GM18907 (cell line): ENCODE measurements at regions not wholly inside any gene's neighbourhood (a gene's known extent, or its start where the extent isn't known, plus 50 kb on each side); places are given as distances from the start of the nearest gene placed in this dataset.
"Not testable (repeated sequence)": the region's sequence is repeated elsewhere in the genome, so short reads cannot be mapped to it uniquely, and the experiment has no call there.

Experiments used
- ATAC-seq: cut with Tn5 transposase; IDR thresholded peaks from one replicate; pipeline ENCODE4 v1.9.1; 2021; ENCODE audit warnings: mild to moderate bottlenecking, moderate library complexity; ENCODE audit not compliant: unreplicated experiment

- not testable (repeated sequence) for ATAC-seq
Measured at GRCh38 chr18:42378854-42379253, 423.8 kb downstream of the PIK3C3 start.

GRCh38 chr18:42381236-42381635 lies 426.2 kb downstream of the PIK3C3 start:
- ATAC-seq = not testable (repeated sequence)

- no peak for ATAC-seq
Measured at GRCh38 chr18:42392416-42392815, 437.4 kb downstream of the PIK3C3 start.

- no peak for ATAC-seq
Measured at GRCh38 chr18:42392926-42393325, 437.9 kb downstream of the PIK3C3 start.

- no peak for ATAC-seq
Measured at GRCh38 chr18:42394238-42394637, 439.2 kb downstream of the PIK3C3 start.

- ATAC-seq = no peak
Measured at GRCh38 chr18:42401131-42401673, 446.2 kb downstream of the PIK3C3 start.

GRCh38 chr18:42404151-42404550 lies 449.1 kb downstream of the PIK3C3 start:
- no peak for ATAC-seq

- no peak for ATAC-seq
Measured at GRCh38 chr18:42409005-42409404, 454.0 kb downstream of the PIK3C3 start.

GRCh38 chr18:42412281-42412680 lies 457.2 kb downstream of the PIK3C3 start:
- no peak for ATAC-seq

- no peak for ATAC-seq
Measured at GRCh38 chr18:42412896-42413295, 457.9 kb downstream of the PIK3C3 start.

GRCh38 chr18:42413870-42414269 lies 458.8 kb downstream of the PIK3C3 start:
- ATAC-seq = no peak

- no peak for ATAC-seq
Measured at GRCh38 chr18:42414756-42415454, 459.9 kb downstream of the PIK3C3 start.

GRCh38 chr18:42417189-42417588 lies 462.2 kb downstream of the PIK3C3 start:
- no peak for ATAC-seq

- ATAC-seq = no peak
Measured at GRCh38 chr18:42418121-42418520, 463.1 kb downstream of the PIK3C3 start.

GRCh38 chr18:42425025-42425424 lies 470.0 kb downstream of the PIK3C3 start:
- ATAC-seq = no peak

- no peak for ATAC-seq
Measured at GRCh38 chr18:42426496-42427015, 471.5 kb downstream of the PIK3C3 start.

- ATAC-seq = no peak
Measured at GRCh38 chr18:42429196-42429595, 474.2 kb downstream of the PIK3C3 start.

GRCh38 chr18:42436222-42436765 lies 481.3 kb downstream of the PIK3C3 start:
- no peak for ATAC-seq

- ATAC-seq = no peak
Measured at GRCh38 chr18:42437001-42437400, 482.0 kb downstream of the PIK3C3 start.

- no peak for ATAC-seq
Measured at GRCh38 chr18:42437646-42438045, 482.6 kb downstream of the PIK3C3 start.

- no peak for ATAC-seq
Measured at GRCh38 chr18:42442656-42443055, 487.6 kb downstream of the PIK3C3 start.

GRCh38 chr18:42444349-42444748 lies 489.3 kb downstream of the PIK3C3 start:
- no peak for ATAC-seq
